WERI-Rb-1 (cell line): ENCODE measurements at regions not wholly inside any gene's neighbourhood (a gene's known extent, or its start where the extent isn't known, plus 50 kb on each side); places are given as distances from the start of the nearest gene placed in this dataset.
"Not testable (repeated sequence)": the region's sequence is repeated elsewhere in the genome, so short reads cannot be mapped to it uniquely, and the experiment has no call there.

Experiments used
- DNase-seq: peaks from one replicate; pipeline ENCODE4 v3.0.0-alpha.2; 2020
- H3K27ac ChIP-seq: fragments of 250-450 bp; sonication (Bioruptor Pico); 2 replicates; pipeline ENCODE4 v1.5.1; 2020; ENCODE audit warnings: mild to moderate bottlenecking, moderate library complexity
- H3K27me3 ChIP-seq: fragments of 250-450 bp; sonication (Bioruptor Pico); 2 replicates; pipeline ENCODE4 v1.5.1; 2021; ENCODE audit warnings: mild to moderate bottlenecking, low read depth, moderate library complexity; ENCODE audit not compliant: insufficient read depth, severe bottlenecking
- H3K36me3 ChIP-seq: fragments of 250-450 bp; sonication (Bioruptor Pico); 2 replicates; pipeline ENCODE4 v1.5.1; 2020; ENCODE audit warnings: mild to moderate bottlenecking, moderate library complexity
- H3K4me3 ChIP-seq: 2 replicates; pipeline ENCODE4 v1.5.1; 2011; ENCODE audit warnings: low read depth, mild to moderate bottlenecking, control low read depth, low read length
- H3K9me3 ChIP-seq: fragments of 250-450 bp; sonication (Bioruptor Pico); 2 replicates; pipeline ENCODE4 v1.5.1; 2021; ENCODE audit warnings: mild to moderate bottlenecking, moderate library complexity; ENCODE audit not compliant: severe bottlenecking

DNA sequence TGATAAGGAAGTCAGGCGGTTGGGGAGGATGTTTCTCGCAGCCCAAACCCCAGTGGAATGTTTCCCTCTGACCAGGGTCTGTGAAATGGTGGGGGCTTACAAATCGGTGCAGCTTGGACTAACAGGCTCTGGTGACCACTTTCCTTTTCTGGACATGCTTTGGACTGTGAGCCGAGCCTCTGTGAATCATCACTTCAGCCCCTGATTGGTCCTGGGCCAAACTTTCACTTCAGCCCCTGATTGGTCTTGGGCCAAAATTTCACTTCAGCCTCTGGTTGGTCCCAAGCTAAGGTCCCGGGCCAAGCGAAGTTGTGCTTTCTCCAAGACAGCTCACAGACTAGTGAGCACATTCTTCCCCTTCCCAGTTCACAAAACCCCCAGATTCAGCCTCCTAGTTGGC lies 223.7 kb upstream of the ANKRD20A1 start:
- not testable (repeated sequence) for H3K27me3 ChIP-seq, H3K4me3 ChIP-seq, H3K9me3 ChIP-seq, H3K27ac ChIP-seq, DNase-seq, H3K36me3 ChIP-seq

DNA sequence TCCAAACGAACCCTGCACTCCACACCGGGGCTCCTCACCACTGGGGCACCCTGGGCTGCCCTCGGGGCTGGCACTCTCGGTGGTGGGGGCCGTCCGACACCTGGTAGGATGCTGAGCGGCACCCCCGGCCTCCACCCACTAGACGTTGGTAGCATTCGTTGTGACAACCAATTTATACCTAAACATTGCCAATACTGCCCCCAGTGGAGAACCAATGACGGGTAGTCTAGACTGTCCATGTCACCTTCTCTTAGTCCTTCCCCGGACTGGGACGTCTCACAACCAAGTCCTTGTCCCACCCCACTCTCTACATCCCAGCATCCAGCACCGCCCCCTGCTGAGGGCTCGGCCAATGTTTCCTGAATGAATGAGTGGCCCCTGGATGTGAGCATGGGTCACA lies 246.8 kb upstream of the ANKRD20A1 start:
- not testable (repeated sequence) for H3K27ac ChIP-seq, H3K27me3 ChIP-seq, H3K9me3 ChIP-seq, H3K4me3 ChIP-seq, H3K36me3 ChIP-seq
- peak; percentile 15 for DNase-seq

DNA sequence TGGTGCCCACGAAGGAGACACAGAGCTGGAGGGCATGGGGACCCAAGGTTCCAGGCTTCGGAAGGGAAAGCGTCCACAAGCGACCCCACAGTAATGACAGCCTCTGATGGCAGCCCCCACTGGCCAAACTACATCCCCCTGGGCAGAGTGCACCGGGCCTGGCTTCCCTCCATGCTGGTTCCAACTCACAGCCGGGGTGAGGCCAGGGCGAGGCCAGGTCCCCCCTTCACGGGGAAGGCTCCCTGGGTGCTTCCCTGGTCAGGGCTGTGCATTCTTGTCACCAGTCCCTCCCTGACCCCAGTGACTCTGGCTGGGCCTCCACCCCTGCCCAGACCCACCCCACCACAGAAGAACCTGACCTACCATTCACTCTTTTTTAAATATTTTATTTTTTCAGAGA lies 248.9 kb upstream of the ANKRD20A1 start:
- H3K36me3 ChIP-seq, DNase-seq, H3K4me3 ChIP-seq, H3K27ac ChIP-seq, H3K27me3 ChIP-seq, H3K9me3 ChIP-seq: not testable (repeated sequence)

DNA sequence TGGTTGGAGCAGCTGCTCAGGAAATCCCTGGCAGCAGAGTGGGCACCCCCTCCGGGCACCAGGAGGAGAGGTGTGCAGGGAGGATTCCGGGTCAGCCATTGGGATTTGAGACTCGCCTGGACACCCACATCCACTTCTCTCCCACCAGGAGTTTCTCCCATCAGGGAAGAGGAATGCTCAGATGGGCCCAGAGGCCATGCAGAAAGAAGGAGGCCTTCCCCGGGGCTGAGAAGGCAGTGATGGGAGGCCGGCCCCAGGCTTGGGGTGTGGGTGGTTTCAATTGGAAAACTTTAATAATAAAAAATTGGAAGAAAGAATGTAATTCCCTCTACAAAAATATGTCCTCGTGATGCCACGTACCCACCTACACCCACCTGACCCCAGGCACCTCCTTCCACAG lies 249.3 kb upstream of the ANKRD20A1 start:
- not testable (repeated sequence) for H3K9me3 ChIP-seq, H3K27ac ChIP-seq, H3K27me3 ChIP-seq, DNase-seq, H3K4me3 ChIP-seq, H3K36me3 ChIP-seq

DNA sequence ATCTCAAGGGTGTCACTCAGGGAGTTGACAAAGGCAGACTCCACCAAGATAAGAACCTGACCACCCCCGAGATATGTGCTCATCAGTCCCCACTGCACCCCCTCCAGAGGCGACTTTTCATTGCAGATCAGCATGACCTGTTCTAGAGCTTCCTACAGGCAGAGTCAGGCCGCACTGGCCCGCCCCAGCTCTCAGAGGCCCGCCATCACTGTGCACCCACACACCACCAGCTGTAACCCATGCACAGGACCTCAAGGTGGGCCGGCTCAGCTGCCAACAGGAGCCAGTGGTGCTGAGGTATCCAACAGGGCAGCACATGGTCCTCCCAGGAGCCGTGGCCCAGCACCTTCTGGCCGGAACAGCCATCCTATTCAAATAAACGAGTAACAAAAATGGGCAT lies 253.6 kb upstream of the ANKRD20A1 start:
- not testable (repeated sequence) for H3K27me3 ChIP-seq, H3K36me3 ChIP-seq

DNA sequence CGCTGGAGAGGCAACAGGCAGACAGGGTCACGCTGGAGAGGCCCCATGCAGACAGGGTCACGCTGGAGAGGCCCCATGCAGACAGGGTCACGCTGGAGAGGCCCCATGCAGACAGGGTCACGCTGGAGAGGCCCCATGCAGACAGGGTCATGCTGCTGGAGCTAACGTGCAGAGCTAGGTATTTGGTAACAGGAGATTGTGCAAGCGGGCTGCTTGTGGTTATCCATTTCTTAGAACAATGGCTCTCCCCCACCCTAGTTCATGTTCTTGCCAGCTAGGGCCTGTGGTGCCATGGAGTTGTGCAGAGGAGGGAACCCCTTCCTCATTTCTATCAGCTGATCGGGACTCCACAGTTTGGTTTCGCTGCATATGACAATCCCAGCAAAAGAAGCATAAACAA lies 255.1 kb upstream of the ANKRD20A1 start:
- not testable (repeated sequence) for H3K27ac ChIP-seq, H3K27me3 ChIP-seq, H3K4me3 ChIP-seq, H3K36me3 ChIP-seq, DNase-seq, H3K9me3 ChIP-seq

More for the DNA sequence above, 253.6 kb upstream of the ANKRD20A1 start:
- DNase-seq, H3K9me3 ChIP-seq, H3K4me3 ChIP-seq, H3K27ac ChIP-seq: not testable (repeated sequence)

DNA sequence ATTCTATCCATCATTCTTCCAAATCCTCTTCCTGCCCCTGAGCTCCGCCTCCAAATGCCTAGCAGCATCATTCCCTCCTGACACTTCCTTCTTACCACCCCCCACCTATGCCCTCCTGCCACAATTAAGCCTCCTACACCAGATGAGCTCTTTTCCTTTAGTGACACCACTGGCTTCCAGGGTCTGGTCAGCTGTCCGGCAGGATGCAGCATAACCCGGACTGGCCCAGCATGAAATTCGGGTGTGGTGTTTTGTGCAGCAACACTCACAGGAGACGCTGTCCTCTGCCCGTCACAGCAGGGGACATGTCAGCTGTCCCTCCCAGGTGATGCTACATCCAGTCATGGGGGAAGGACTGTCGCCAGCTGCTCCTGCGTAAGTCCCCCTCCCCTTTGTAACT lies 266.3 kb upstream of the ANKRD20A1 start:
- not testable (repeated sequence) for H3K36me3 ChIP-seq, H3K4me3 ChIP-seq, DNase-seq, H3K27me3 ChIP-seq, H3K9me3 ChIP-seq, H3K27ac ChIP-seq

DNA sequence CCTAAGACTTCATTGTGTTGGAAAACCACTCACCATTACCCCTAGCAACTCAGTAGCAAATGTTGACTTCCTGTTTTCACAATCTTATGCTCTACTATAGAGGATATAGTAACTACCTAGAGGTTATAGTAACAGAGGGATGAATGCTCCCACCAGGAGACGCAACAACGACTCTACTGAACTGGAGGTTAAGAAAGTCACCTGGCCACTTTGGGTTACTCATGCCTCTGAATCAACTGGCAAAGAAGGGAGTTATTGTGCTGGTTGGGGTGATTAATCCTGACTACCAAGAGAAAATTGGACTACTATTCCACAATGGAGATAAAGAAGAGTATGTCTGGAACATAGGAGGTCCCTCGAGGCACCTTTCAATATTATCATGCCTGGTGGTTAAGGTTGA lies 302.9 kb upstream of the ANKRD20A1 start:
- not testable (repeated sequence) for H3K27ac ChIP-seq, DNase-seq, H3K36me3 ChIP-seq, H3K27me3 ChIP-seq, H3K9me3 ChIP-seq, H3K4me3 ChIP-seq

DNA sequence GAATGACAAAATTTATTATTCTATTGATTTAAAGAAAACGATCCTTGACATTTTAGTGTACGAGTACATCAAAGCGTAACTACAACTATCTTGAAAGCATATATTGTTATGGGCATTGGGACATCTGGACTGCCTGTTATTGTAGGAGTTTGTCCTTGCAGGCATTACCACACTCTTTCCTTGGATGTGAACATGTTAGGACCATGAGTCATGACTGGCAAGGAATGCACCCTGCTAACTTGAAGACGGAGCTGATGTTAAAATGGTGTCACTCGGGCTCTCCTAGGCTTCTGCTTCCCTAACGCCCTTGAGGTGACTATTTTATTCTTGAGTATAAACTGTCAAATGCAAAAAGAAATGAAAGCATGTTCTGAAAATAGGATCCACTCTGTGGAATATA lies 308.7 kb upstream of the ANKRD20A1 start:
- H3K36me3 ChIP-seq, H3K4me3 ChIP-seq, DNase-seq, H3K9me3 ChIP-seq, H3K27ac ChIP-seq, H3K27me3 ChIP-seq: not testable (repeated sequence)

DNA sequence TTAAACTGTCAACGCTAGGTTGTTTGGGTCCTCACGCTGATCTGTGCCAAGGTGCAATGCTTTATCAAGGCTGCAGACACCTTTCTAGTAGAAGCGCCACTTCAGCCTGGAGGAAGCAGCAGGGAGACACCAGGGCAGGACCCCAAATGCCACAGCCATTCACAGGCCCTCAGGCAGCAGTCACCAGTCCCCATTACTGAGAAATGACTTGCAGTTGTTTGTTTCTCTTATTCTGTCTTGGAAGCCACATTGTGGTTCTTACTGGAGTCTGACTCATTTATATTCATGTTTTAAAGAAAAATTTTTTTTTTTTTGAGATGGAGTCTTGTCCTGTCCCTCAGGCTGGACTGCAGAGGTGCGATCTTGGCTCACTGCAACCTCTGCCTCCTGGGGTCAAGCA lies 328.9 kb upstream of the ANKRD20A1 start:
- not testable (repeated sequence) for H3K9me3 ChIP-seq, H3K27ac ChIP-seq, H3K36me3 ChIP-seq, H3K4me3 ChIP-seq, H3K27me3 ChIP-seq, DNase-seq

DNA sequence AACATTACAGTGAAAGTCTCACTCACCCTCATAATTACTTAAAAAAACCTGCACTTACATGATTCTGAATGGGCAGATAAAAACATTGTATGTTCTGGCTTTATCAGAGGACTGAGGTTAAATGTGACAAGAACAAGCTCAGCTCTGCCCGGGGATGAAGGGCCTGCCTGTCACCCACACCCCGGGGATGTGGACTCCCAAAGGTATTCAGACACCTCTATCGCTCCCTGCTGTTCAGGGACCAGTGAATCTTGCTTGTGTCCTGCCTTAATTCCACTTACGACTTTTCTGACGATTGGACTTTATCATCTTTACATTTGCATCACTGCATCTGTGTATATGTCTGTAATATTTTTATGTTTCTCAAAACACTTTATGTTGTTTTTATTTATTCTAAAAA lies 341.8 kb upstream of the ANKRD20A1 start:
- not testable (repeated sequence) for H3K36me3 ChIP-seq, H3K4me3 ChIP-seq, H3K27me3 ChIP-seq, DNase-seq, H3K27ac ChIP-seq, H3K9me3 ChIP-seq

DNA sequence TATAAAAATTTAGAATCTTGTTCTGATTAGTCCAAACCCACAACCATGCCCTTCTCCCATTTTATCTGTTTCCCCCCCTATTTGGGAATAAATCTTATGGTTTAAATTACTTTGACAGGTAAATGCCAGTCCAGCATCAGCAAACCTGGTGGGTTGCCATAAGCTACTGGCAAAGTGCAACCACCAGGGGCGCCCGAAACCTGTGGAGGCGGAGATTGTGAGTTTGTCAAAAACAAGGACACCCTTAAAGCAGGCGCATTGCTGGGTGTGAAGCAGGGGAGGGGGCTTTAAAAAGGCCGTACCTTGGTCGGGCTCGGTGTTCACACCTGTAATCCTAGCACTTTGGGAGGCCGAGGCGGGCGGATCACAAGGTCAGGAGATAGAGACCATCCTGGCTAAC lies 344.1 kb upstream of the ANKRD20A1 start:
- H3K27me3 ChIP-seq, H3K36me3 ChIP-seq, DNase-seq, H3K27ac ChIP-seq, H3K9me3 ChIP-seq, H3K4me3 ChIP-seq: not testable (repeated sequence)

DNA sequence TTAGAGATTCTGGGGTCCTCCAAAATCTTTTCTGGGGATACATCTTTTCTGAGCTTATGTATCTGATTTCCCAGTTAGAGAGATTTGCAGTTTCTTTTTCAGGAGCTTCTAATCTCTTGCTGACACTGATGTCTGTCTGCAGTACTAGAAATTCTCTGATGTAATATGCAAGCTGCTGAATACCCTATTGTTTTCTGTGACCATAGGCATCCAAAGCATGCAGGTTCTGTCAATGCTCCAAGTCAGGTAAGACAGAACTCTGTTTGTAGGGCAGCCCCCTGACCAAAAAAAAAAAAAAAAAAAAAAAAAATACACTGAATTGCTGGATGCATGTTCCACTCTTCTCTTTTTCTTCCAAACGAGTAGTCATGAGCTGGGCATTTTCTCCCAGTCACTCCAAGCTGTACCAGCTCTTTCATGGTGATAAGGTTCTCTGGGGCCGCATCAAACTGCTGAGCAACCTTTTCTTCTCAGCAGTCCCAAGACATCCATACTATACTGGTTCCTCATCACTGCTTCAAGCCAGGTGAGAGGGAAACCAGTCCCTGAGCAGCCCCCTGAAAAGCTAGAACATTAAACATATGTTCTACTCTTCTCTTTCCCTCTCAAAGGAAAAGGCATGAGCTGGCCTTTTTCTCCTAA lies 354.9 kb upstream of the ANKRD20A1 start:
- not testable (repeated sequence) for H3K27ac ChIP-seq, H3K9me3 ChIP-seq, H3K36me3 ChIP-seq, H3K4me3 ChIP-seq, DNase-seq, H3K27me3 ChIP-seq

DNA sequence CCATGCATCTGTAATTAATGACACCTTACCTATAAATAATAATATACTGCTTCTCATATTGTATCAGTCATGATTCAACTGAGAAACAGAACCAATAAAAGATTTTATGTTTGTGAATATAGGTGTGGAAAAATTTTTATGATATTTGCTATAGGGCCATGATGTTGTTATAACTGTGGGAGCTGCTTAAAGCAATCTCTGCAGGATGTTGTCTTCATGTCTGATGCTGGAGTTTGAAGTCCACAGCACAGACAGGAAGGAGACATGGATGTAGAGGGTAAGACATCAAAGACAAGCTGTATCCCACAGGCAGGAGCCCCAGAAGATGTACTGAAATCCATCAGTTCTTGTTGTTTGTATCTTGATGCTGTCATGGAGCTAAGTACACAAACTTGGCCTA lies 366.7 kb upstream of the ANKRD20A1 start:
- DNase-seq, H3K27ac ChIP-seq, H3K27me3 ChIP-seq, H3K9me3 ChIP-seq, H3K4me3 ChIP-seq, H3K36me3 ChIP-seq: not testable (repeated sequence)

DNA sequence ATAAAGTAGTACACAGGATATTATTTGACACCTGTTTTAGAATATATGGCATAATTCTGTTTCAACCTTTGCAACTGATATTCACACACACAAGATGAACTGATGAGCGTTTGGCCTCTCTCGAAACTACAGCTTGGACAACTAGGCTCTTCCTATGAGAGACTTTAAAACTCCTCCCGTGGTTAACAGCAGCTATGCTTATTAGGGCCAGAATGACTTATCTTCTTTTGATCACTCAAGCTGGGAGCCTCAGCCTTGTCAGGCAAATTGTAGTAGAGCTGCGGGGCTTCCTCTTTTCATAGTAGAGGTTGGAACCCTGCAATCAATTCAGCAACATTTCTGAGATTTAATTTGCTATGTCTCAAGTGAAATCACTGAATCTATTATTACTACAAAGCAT lies 381.3 kb upstream of the ANKRD20A1 start:
- not testable (repeated sequence) for H3K36me3 ChIP-seq, H3K27ac ChIP-seq, DNase-seq, H3K27me3 ChIP-seq, H3K4me3 ChIP-seq, H3K9me3 ChIP-seq

DNA sequence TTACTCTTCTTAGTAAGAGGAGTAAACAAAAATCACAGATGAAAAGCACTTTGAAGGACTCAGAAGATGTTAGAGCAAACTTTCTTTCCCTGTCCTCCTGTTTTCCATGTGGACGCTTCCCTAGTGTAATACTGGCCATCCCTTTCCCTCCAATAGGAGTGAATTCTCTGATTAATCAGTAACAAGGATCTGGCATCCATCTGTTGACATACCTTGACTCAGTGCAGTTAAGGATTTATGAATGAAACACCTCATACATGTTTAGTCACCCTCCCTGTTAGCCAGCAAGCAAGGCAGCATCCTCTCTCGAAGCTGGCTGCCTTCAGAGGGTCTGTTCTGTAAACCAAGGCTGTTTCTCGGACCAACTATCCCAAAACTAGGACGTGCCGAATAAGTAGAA lies 388.0 kb upstream of the ANKRD20A1 start:
- H3K27me3 ChIP-seq, DNase-seq, H3K27ac ChIP-seq, H3K9me3 ChIP-seq, H3K4me3 ChIP-seq, H3K36me3 ChIP-seq: not testable (repeated sequence)
